Endothelial cell of umbilical vein (primary cell): ENCODE measurements at regions not wholly inside any gene's neighbourhood (a gene's known extent, or its start where the extent isn't known, plus 50 kb on each side); places are given as distances from the start of the nearest gene placed in this dataset.
"Not testable (repeated sequence)": the region's sequence is repeated elsewhere in the genome, so short reads cannot be mapped to it uniquely, and the experiment has no call there.

Source experiments
- EZH2 ChIP-seq: IDR thresholded peaks from 2 replicates; pipeline ENCODE4 v1.6.1; 2012; ENCODE audit warnings: borderline replicate concordance, low read depth, mild to moderate bottlenecking, moderate library complexity, low read length, inconsistent platforms; ENCODE audit not compliant: severe bottlenecking
- POLR2A ChIP-seq: IDR thresholded peaks from 2 replicates; pipeline ENCODE4 v1.6.1; 2012; ENCODE audit warnings: low read depth, mild to moderate bottlenecking, control low read depth, low read length

DNA sequence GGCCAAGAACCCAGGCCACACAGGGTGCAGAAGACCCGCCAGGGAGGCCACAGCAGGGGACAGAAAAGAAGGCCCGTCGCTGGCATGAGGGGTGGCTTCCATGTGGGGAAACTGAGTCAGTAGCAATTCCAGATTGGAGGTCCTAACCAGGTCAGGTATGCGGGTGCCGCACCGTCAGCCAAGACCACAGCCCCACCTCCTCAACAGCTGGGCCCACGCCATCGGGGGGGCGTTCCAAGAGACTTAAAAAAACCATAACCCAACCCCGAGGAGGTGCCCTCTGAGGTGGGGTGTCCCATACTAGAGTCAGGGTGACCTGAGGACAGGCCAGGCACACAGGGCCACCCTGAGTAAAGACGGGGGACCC, 5416.8 kb upstream of the TPTE start:
- TF ChIP-seq POLR2A, EZH2: not testable (repeated sequence)
